Smooth muscle cell (in vitro differentiated cells): ENCODE measurements at regions not wholly inside any gene's neighbourhood (a gene's known extent, or its start where the extent isn't known, plus 50 kb on each side); places are given as distances from the start of the nearest gene placed in this dataset.

Experiments
- DNase-seq: peaks from one replicate; lab custom pipeline; 2025; ENCODE audit not compliant: unreplicated experiment; lab: John Stamatoyannopoulos, UW
- H2AFZ ChIP-seq: fragments of 200-600 bp; sonication (generic); 2 replicates; pipeline ENCODE4 v1.6.0; 2016; ENCODE audit warnings: antibody characterized with exemption, low read depth, mild to moderate bottlenecking
- H3F3A ChIP-seq: fragments of 200-600 bp; sonication (generic); 2 replicates; pipeline ENCODE4 v1.6.0; 2017; ENCODE audit warnings: antibody characterized with exemption, low read depth
- H3K27ac ChIP-seq: fragments of 200-600 bp; sonication (generic); 2 replicates; pipeline ENCODE4 v1.5.1; 2016; ENCODE audit warnings: low read depth, mild to moderate bottlenecking
- H3K27me3 ChIP-seq: fragments of 200-600 bp; sonication (generic); 2 replicates; pipeline ENCODE4 v1.6.1; 2016; ENCODE audit warnings: low read depth, mild to moderate bottlenecking
- H3K36me3 ChIP-seq: fragments of 200-600 bp; sonication (generic); 2 replicates; pipeline ENCODE4 v1.5.1; 2016; ENCODE audit warnings: low read depth
- H3K4me1 ChIP-seq: fragments of 200-600 bp; sonication (generic); 2 replicates; pipeline ENCODE4 v1.5.1; 2016; ENCODE audit warnings: low read depth
- H3K4me2 ChIP-seq: fragments of 200-600 bp; sonication (generic); 2 replicates; pipeline ENCODE4 v1.6.0; 2016; ENCODE audit warnings: mild to moderate bottlenecking
- H3K4me3 ChIP-seq: fragments of 200-600 bp; sonication (generic); 2 replicates; pipeline ENCODE4 v1.5.1; 2016; ENCODE audit warnings: mild to moderate bottlenecking
- H3K79me2 ChIP-seq: fragments of 200-600 bp; sonication (generic); 2 replicates; pipeline ENCODE4 v1.6.0; 2016; ENCODE audit warnings: low read depth, mild to moderate bottlenecking
- H3K9ac ChIP-seq: fragments of 200-600 bp; sonication (generic); 2 replicates; pipeline ENCODE4 v1.6.0; 2016; ENCODE audit warnings: low read depth
- H3K9me3 ChIP-seq: fragments of 200-600 bp; sonication (generic); replicated peaks from 2 replicates; pipeline ENCODE4 v1.5.1; 2016; ENCODE audit warnings: low read depth
- H4K20me1 ChIP-seq: fragments of 200-600 bp; sonication (generic); 2 replicates; pipeline ENCODE4 v1.6.0; 2016; ENCODE audit warnings: low read depth
- WGBS: methylation state at CpG from one replicate; pipeline ENCODE4 v1.1.7; 2016; ENCODE audit warnings: low lambda C conversion rate; 5-methylcytosine and 5-hydroxymethylcytosine counted together
- TF ChIP-seq, protein P1 (sequence below): fragments of 200-600 bp; sonication (generic); IDR thresholded peaks from 2 replicates; pipeline ENCODE4 v1.5.1; 2017; ENCODE audit warnings: borderline replicate concordance, mild to moderate bottlenecking, antibody characterized with exemption; ENCODE audit not compliant: insufficient read depth, poor library complexity, severe bottlenecking

- H3K4me2 ChIP-seq, result peak overlapping the region; percentile 80
- 20% methylated on average over 7 of the region's 7 CpGs for WGBS
- no peaks in the 10 kb centered on the region for H3K27me3 ChIP-seq
- H3K27ac ChIP-seq, result peak overlapping the region; percentile 82
- peak overlapping the region; percentile 60 for H3K9ac ChIP-seq
- no peak for DNase-seq
- no peaks in the 10 kb centered on the region for H3K4me1 ChIP-seq
- H3K9me3 ChIP-seq, result no peaks in the 10 kb centered on the region
- H3K36me3 ChIP-seq, result no peaks in the 10 kb centered on the region
- H4K20me1 ChIP-seq, result no peaks in the 10 kb centered on the region
- TF ChIP-seq, protein P1, sequence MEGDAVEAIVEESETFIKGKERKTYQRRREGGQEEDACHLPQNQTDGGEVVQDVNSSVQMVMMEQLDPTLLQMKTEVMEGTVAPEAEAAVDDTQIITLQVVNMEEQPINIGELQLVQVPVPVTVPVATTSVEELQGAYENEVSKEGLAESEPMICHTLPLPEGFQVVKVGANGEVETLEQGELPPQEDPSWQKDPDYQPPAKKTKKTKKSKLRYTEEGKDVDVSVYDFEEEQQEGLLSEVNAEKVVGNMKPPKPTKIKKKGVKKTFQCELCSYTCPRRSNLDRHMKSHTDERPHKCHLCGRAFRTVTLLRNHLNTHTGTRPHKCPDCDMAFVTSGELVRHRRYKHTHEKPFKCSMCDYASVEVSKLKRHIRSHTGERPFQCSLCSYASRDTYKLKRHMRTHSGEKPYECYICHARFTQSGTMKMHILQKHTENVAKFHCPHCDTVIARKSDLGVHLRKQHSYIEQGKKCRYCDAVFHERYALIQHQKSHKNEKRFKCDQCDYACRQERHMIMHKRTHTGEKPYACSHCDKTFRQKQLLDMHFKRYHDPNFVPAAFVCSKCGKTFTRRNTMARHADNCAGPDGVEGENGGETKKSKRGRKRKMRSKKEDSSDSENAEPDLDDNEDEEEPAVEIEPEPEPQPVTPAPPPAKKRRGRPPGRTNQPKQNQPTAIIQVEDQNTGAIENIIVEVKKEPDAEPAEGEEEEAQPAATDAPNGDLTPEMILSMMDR, result no peak
- H3K4me3 ChIP-seq, result peak overlapping the region; percentile 29
- H3F3A ChIP-seq, result peaks cover 5% of the 10 kb centered on the region
- H2AFZ ChIP-seq, result peak overlapping the region; percentile 72
- no peaks in the 10 kb centered on the region for H3K79me2 ChIP-seq
These were observed 322.1 kb upstream of the CHAC2 start for GRCh38 chr2:53445383-53446070.

- TF ChIP-seq, protein P1, result no peak
- no peak overlapping the region for H3K4me3 ChIP-seq
- H3F3A ChIP-seq, result peaks cover 5% of the 10 kb centered on the region
- no peaks in the 10 kb centered on the region for H4K20me1 ChIP-seq
- H2AFZ ChIP-seq, result no peak overlapping the region
- H3K79me2 ChIP-seq, result no peaks in the 10 kb centered on the region
- no peak overlapping the region for H3K4me2 ChIP-seq
- H3K36me3 ChIP-seq, result no peaks in the 10 kb centered on the region
- H3K27ac ChIP-seq, result no peak overlapping the region
- 76% methylated on average over 4 of the region's 4 CpGs for WGBS
- H3K9ac ChIP-seq, result no peak overlapping the region
- H3K27me3 ChIP-seq, result no peaks in the 10 kb centered on the region
- H3K9me3 ChIP-seq, result no peaks in the 10 kb centered on the region
- peaks cover under 1% of the 10 kb centered on the region for H3K4me1 ChIP-seq
- DNase-seq, result no peak
These were observed 324.8 kb upstream of the CHAC2 start for GRCh38 chr2:53442783-53443182.

DNA sequence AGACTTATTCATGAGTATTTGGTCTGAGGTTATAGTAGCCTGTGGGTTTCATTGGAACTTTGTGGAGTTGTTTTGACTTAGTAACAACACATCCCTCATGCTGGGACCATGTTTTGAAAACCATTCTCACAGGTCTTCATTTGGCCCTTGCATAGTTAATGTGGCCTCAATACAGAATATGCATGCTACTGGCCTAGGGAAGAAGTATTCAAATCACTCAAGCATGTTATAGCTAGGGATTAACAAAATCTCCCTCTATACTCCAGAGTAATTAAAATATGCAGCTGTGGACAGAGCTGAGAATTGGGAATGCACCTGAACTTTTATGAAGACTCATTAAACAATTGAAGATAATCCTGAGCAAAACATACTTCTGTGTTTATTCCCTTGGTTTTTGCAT is 325.5 kb upstream of the CHAC2 start:
- no peaks in the 10 kb centered on the region for H3K79me2 ChIP-seq
- H3F3A ChIP-seq, result peaks cover 5% of the 10 kb centered on the region
- H3K4me1 ChIP-seq, result peaks cover 4% of the 10 kb centered on the region
- no peak overlapping the region for H2AFZ ChIP-seq
- no peak overlapping the region for H3K4me2 ChIP-seq
- no peaks in the 10 kb centered on the region for H3K36me3 ChIP-seq
- H4K20me1 ChIP-seq, result no peaks in the 10 kb centered on the region
- no peaks in the 10 kb centered on the region for H3K9me3 ChIP-seq
- TF ChIP-seq, protein P1, result no peak
- H3K27me3 ChIP-seq, result no peaks in the 10 kb centered on the region
- H3K9ac ChIP-seq, result no peak overlapping the region
- no peak overlapping the region for H3K4me3 ChIP-seq
- H3K27ac ChIP-seq, result no peak overlapping the region
- DNase-seq, result no peak

DNA sequence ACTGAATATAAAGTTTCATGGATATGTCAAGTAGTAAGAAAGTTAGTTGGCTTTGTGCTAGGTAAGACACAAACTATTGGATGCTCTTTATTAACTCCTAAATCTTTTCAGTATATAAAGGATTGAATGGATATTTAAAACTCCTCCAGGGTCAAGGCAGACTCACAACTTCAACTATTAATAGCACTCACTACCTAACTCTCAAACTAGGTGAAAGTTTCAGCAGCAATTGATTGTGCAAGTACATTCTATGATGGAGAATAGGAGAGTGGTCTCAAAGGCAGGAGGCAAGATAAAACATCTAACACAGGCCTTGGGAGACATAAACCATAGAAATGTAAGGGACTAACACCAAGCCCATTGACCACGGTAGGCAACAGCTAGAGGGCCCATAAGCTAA is 328.9 kb upstream of the CHAC2 start:
- no peaks in the 10 kb centered on the region for H3K9me3 ChIP-seq
- no peak overlapping the region for H3K4me2 ChIP-seq
- no peaks in the 10 kb centered on the region for H4K20me1 ChIP-seq
- H3K27me3 ChIP-seq, result no peaks in the 10 kb centered on the region
- H3K9ac ChIP-seq, result no peak overlapping the region
- TF ChIP-seq, protein P1, result no peak
- 88% methylated on average over 1 of the region's 1 CpG for WGBS
- peaks cover 7% of the 10 kb centered on the region for H3K4me1 ChIP-seq
- DNase-seq, result no peak
- H3F3A ChIP-seq, result no peaks in the 10 kb centered on the region
- no peak overlapping the region for H2AFZ ChIP-seq
- no peaks in the 10 kb centered on the region for H3K79me2 ChIP-seq
- no peak overlapping the region for H3K27ac ChIP-seq
- H3K36me3 ChIP-seq, result no peaks in the 10 kb centered on the region
- no peak overlapping the region for H3K4me3 ChIP-seq
